Mesendoderm (in vitro differentiated cells): ENCODE measurements at regions not wholly inside any gene's neighbourhood (a gene's known extent, or its start where the extent isn't known, plus 50 kb on each side); places are given as distances from the start of the nearest gene placed in this dataset.

Experiments used
- DNase-seq: peaks from one replicate; pipeline ENCODE4 v3.0.0; 2013
- H2AK5ac ChIP-seq: 2 replicates; pipeline ENCODE4 v1.6.1; 2013; ENCODE audit warnings: low read length, inconsistent platforms
- H2BK120ac ChIP-seq: 2 replicates; pipeline ENCODE4 v1.6.1; 2013; ENCODE audit warnings: low read depth, mild to moderate bottlenecking, low read length, moderate library complexity, mixed read lengths
- H2BK15ac ChIP-seq: replicated peaks from 2 replicates; pipeline ENCODE4 v1.6.1; 2013; ENCODE audit warnings: low read depth, mild to moderate bottlenecking, moderate library complexity
- H2BK5ac ChIP-seq: 2 replicates; pipeline ENCODE4 v1.6.1; 2013; ENCODE audit warnings: low read length, inconsistent platforms
- H3K18ac ChIP-seq: 2 replicates; pipeline ENCODE4 v1.6.1; 2013; ENCODE audit warnings: mild to moderate bottlenecking, low read length, mixed read lengths
- H3K23ac ChIP-seq: one replicate; pipeline ENCODE4 v1.6.1; 2013; ENCODE audit warnings: low read length
- H3K27ac ChIP-seq: 2 replicates; pipeline ENCODE4 v1.5.1; 2013; ENCODE audit warnings: low read depth, mild to moderate bottlenecking, inconsistent platforms, low read length, moderate library complexity
- H3K27me3 ChIP-seq: 2 replicates; pipeline ENCODE4 v1.6.1; 2013; ENCODE audit warnings: low read length, control low read depth, mild to moderate bottlenecking, inconsistent platforms; ENCODE audit not compliant: insufficient read depth, poor library complexity
- H3K36me3 ChIP-seq: 2 replicates; pipeline ENCODE4 v1.6.1; 2013; ENCODE audit warnings: low read length, inconsistent platforms; ENCODE audit not compliant: control insufficient read depth, insufficient read depth
- H3K4ac ChIP-seq: one replicate; pipeline ENCODE4 v1.6.1; 2013; ENCODE audit warnings: low read depth, mild to moderate bottlenecking, low read length, moderate library complexity
- H3K4me1 ChIP-seq: 2 replicates; pipeline ENCODE4 v1.6.1; 2013; ENCODE audit warnings: low read depth, low read length, inconsistent platforms; ENCODE audit not compliant: control insufficient read depth
- H3K4me2 ChIP-seq: 2 replicates; pipeline ENCODE4 v1.6.1; 2013; ENCODE audit warnings: low read length
- H3K4me3 ChIP-seq: 2 replicates; pipeline ENCODE4 v1.5.1; 2013; ENCODE audit warnings: mild to moderate bottlenecking, low read length
- H3K56ac ChIP-seq: one replicate; pipeline ENCODE4 v1.6.1; 2013; ENCODE audit warnings: low read length
- H3K79me1 ChIP-seq: 2 replicates; pipeline ENCODE4 v1.6.1; 2013; ENCODE audit warnings: low read length, inconsistent platforms
- H3K79me2 ChIP-seq: 2 replicates; pipeline ENCODE4 v1.6.1; 2013; ENCODE audit warnings: mild to moderate bottlenecking, low read length; ENCODE audit not compliant: control insufficient read depth, insufficient read depth
- H3K9ac ChIP-seq: 2 replicates; pipeline ENCODE4 v1.6.1; 2013; ENCODE audit warnings: low read length, inconsistent platforms
- H4K5ac ChIP-seq: one replicate; pipeline ENCODE4 v1.6.1; 2013; ENCODE audit warnings: low read length
- H4K8ac ChIP-seq: one replicate; pipeline ENCODE4 v1.6.1; 2013; ENCODE audit warnings: low read depth, mild to moderate bottlenecking, control low read depth, low read length, moderate library complexity
- WGBS: extraction: QIAGEN DNeasy Blood & Tissue Kit; methylation state at CpG from one replicate; pipeline ENCODE4 v1.1.7; 2013; ENCODE audit warnings: low lambda C conversion rate, missing lambda C conversion rate; ENCODE audit not compliant: insufficient coverage; ENCODE audit errors: extremely low coverage; 5-methylcytosine and 5-hydroxymethylcytosine counted together

GRCh38 chr20:16801919-16802651, 53.9 kb downstream of the OTOR start:
- Histone ChIP-seq H3K56ac (no peak overlapping the region), H3K23ac (no peak overlapping the region), H3K4me1 (peaks cover 3% of the 10 kb centered on the region), H3K4me2 (no peak overlapping the region), H4K5ac (no peak overlapping the region), H3K27me3 (no peaks in the 10 kb centered on the region), H3K36me3 (no peaks in the 10 kb centered on the region), H2AK5ac (no peak overlapping the region), H3K79me1 (no peaks in the 10 kb centered on the region), H3K4ac (peak overlapping the region; percentile 31), H3K18ac (no peak overlapping the region), H3K79me2 (no peaks in the 10 kb centered on the region), H3K27ac (no peak overlapping the region), H3K4me3 (no peak overlapping the region), H2BK120ac (no peak overlapping the region), H4K8ac (no peak overlapping the region), H2BK5ac (no peak overlapping the region), H2BK15ac (no peak overlapping the region), H3K9ac (no peak overlapping the region)
- no CpG with 5 or more reads among the region's 15 CpGs for WGBS
- peak; percentile 72 for DNase-seq

GRCh38 chr20:16802652-16802935, 54.4 kb downstream of the OTOR start:
- Histone ChIP-seq H3K9ac (no peak overlapping the region), H3K27me3 (no peaks in the 10 kb centered on the region), H2BK120ac (no peak overlapping the region), H3K4me1 (peaks cover 3% of the 10 kb centered on the region), H3K36me3 (no peaks in the 10 kb centered on the region), H3K4me2 (no peak overlapping the region), H3K27ac (no peak overlapping the region), H3K79me2 (no peaks in the 10 kb centered on the region), H2AK5ac (no peak overlapping the region), H4K8ac (no peak overlapping the region), H4K5ac (no peak overlapping the region), H2BK15ac (no peak overlapping the region), H3K4me3 (no peak overlapping the region), H3K4ac (no peak overlapping the region), H3K56ac (no peak overlapping the region), H3K79me1 (no peaks in the 10 kb centered on the region), H2BK5ac (no peak overlapping the region), H3K23ac (no peak overlapping the region), H3K18ac (no peak overlapping the region)
- no peak for DNase-seq
- WGBS, result no CpG with 5 or more reads among the region's 4 CpGs

DNA sequence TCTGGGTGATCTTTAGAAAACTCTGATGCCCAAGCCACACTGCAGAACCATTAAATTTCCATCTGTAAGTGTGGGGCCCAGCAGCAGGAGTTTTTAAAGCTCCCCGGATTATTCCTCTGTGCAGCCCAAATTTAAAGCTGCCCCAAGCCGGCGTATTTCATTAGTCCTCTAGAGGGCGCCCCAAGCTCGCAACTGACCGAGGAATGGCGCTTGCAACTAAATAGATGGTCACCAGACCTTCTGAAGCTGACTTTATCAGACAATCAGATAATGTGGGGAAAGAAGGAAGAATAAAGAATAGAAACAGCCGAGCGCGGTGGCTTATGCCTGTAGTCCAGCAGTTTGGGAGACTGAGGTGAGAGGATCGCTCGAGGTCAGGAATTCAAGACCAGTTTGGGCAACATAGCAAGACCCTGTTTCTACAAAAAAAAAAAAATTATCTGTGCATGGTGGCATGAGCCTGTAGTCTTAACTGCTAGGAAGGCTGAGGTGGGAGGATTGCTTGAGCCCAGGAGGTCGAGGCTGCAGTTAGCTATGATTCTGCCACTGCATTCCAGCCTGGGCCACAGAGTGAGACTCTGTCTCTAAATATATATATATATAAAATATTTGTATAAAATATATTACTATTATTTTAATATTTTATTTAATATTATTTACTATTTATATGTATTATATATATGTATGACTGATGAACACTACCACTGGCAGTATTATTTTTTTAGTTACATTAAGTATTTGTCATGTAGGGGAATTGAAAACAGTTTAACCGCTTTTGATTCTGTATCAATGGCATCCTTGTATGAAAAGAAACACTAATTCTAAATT, 56.0 kb downstream of the OTOR start:
- Histone ChIP-seq H3K9ac (no peak overlapping the region), H3K4me2 (no peak overlapping the region), H3K27me3 (no peaks in the 10 kb centered on the region), H3K23ac (no peak overlapping the region), H2BK15ac (no peak overlapping the region), H4K8ac (no peak overlapping the region), H3K56ac (no peak overlapping the region), H3K27ac (no peak overlapping the region), H3K79me1 (no peaks in the 10 kb centered on the region), H3K4me3 (no peak overlapping the region), H2BK120ac (no peak overlapping the region), H4K5ac (no peak overlapping the region), H3K36me3 (no peaks in the 10 kb centered on the region), H3K79me2 (no peaks in the 10 kb centered on the region), H3K4me1 (peaks cover 3% of the 10 kb centered on the region), H2AK5ac (no peak overlapping the region), H2BK5ac (no peak overlapping the region), H3K4ac (no peak overlapping the region), H3K18ac (no peak overlapping the region)
- WGBS, result no CpG with 5 or more reads among the region's 14 CpGs
- DNase-seq, result peak; percentile 80

DNA sequence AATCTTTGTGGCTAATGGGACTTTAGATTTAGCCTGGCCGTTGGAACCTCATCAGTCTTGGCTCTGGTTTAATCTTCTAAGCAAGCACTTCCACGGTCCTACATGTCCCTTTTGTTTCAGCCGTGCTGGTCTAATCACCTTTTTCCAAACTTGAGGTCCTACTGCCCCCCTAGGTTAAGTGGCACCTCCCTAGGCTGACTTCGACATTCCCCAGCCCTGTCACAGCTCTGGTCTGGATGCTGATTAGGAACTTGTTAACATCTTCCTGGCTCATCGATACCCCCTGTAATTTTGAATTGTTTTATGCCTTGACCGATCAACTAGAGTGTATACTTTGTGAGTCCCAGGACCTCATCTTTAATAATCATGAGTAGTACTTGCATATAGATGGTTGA, 56.6 kb downstream of the OTOR start:
- Histone ChIP-seq H3K23ac (no peak overlapping the region), H3K9ac (no peak overlapping the region), H3K36me3 (no peaks in the 10 kb centered on the region), H3K4me2 (no peak overlapping the region), H2BK120ac (no peak overlapping the region), H4K5ac (no peak overlapping the region), H3K4me1 (peaks cover 3% of the 10 kb centered on the region), H3K4ac (no peak overlapping the region), H3K27me3 (no peaks in the 10 kb centered on the region), H2BK5ac (no peak overlapping the region), H3K56ac (peak overlapping the region; percentile 22), H4K8ac (no peak overlapping the region), H3K27ac (no peak overlapping the region), H3K4me3 (no peak overlapping the region), H3K79me2 (no peaks in the 10 kb centered on the region), H3K79me1 (no peaks in the 10 kb centered on the region), H2AK5ac (no peak overlapping the region), H2BK15ac (no peak overlapping the region), H3K18ac (no peak overlapping the region)
- peak; percentile 54 for DNase-seq
- WGBS, result no CpG with 5 or more reads among the region's 6 CpGs

DNA sequence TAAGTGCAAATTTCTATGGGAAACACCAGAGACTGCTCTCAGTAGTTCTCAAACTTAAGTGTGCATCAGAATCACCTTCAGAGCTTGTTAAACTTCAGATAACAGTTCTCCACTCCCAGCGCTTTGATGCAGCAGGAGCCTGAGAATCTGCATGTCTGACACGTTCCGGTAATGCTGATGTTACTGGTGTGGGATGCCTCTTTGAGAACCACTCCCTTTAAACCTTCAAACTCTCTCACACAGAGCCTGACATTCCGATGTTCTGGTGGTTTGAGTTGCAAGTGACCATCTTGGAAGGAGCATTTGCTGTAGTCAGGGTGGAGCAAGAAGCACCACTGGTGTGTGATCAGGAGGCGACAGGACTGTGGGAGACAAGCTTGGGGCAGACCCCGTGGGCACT, 57.9 kb downstream of the OTOR start:
- H3K56ac ChIP-seq, result no peak overlapping the region
- H3K27me3 ChIP-seq, result no peaks in the 10 kb centered on the region
- no peaks in the 10 kb centered on the region for H3K79me2 ChIP-seq
- no peak overlapping the region for H4K8ac ChIP-seq
- no peaks in the 10 kb centered on the region for H3K36me3 ChIP-seq
- H2BK120ac ChIP-seq, result no peak overlapping the region
- DNase-seq, result peak; percentile 81
- H2BK15ac ChIP-seq, result no peak overlapping the region
- H2BK5ac ChIP-seq, result no peak overlapping the region
- no peak overlapping the region for H3K9ac ChIP-seq
- H3K4me3 ChIP-seq, result no peak overlapping the region
- H4K5ac ChIP-seq, result no peak overlapping the region
- no peaks in the 10 kb centered on the region for H3K79me1 ChIP-seq
- no CpG with 5 or more reads among the region's 6 CpGs for WGBS
- no peak overlapping the region for H3K4ac ChIP-seq
- no peak overlapping the region for H3K4me2 ChIP-seq
- H2AK5ac ChIP-seq, result no peak overlapping the region
- H3K18ac ChIP-seq, result no peak overlapping the region
- no peak overlapping the region for H3K23ac ChIP-seq
- peaks cover 3% of the 10 kb centered on the region for H3K4me1 ChIP-seq
- H3K27ac ChIP-seq, result no peak overlapping the region
